NT2/D1 (cell line): ENCODE measurements at regions not wholly inside any gene's neighbourhood (a gene's known extent, or its start where the extent isn't known, plus 50 kb on each side); places are given as distances from the start of the nearest gene placed in this dataset.

Experiments used
- SUZ12 ChIP-seq: IDR thresholded peaks from 2 replicates; pipeline ENCODE4 v1.6.1; 2011; ENCODE audit not compliant: insufficient read length, insufficient read depth; ENCODE audit errors: extremely low read depth
- YY1 ChIP-seq: IDR thresholded peaks from 2 replicates; pipeline ENCODE4 v1.6.1; 2011; ENCODE audit not compliant: insufficient read length, insufficient read depth
- ZNF274 ChIP-seq: IDR thresholded peaks from 2 replicates; pipeline ENCODE4 v1.6.1; 2011; ENCODE audit warnings: mild to moderate bottlenecking, low read depth, low read length

GRCh38 chr4:79042079-79042674, 102.9 kb upstream of the PAQR3 start:
- TF ChIP-seq SUZ12: no peak
- no peak for TF ChIP-seq YY1
- no peak for TF ChIP-seq ZNF274
